HEK293T (cell line): ENCODE measurements at regions not wholly inside any gene's neighbourhood (a gene's known extent, or its start where the extent isn't known, plus 50 kb on each side); places are given as distances from the start of the nearest gene placed in this dataset.
"Not testable (repeated sequence)": the region's sequence is repeated elsewhere in the genome, so short reads cannot be mapped to it uniquely, and the experiment has no call there.

Source experiments
- CTCF ChIA-PET: fragments of 350-600 bp; formaldehyde crosslinking; extraction: SDS; loops from one replicate; lab custom pipeline; 2021; ENCODE audit warnings: antibody characterized with exemption, inconsistent platforms; lab: Yijun Ruan, JAX
- POLR2A ChIA-PET: fragments of 350-600 bp; formaldehyde crosslinking; extraction: SDS; loops from one replicate; lab custom pipeline; 2020; ENCODE audit warnings: antibody characterized with exemption, inconsistent platforms; lab: Yijun Ruan, JAX
- DNase-seq: peaks from one replicate; pipeline ENCODE4 v3.0.0; 2012; ENCODE audit warnings: mixed read lengths; ENCODE audit errors: extremely low spot score
- ARNT ChIP-seq: fragments of 450-650 bp; IDR thresholded peaks from 2 replicates; pipeline ENCODE4 v1.6.1; 2017; ENCODE audit warnings: mild to moderate bottlenecking
- BHLHE40 ChIP-seq: fragments of 450-650 bp; IDR thresholded peaks from 2 replicates; pipeline ENCODE4 v1.6.1; 2016; ENCODE audit warnings: mild to moderate bottlenecking, moderate library complexity, borderline replicate concordance
- CTBP1 ChIP-seq: fragments of 450-650 bp; IDR thresholded peaks from 2 replicates; pipeline ENCODE4 v1.6.1; 2016; ENCODE audit warnings: borderline replicate concordance
- ELF4 ChIP-seq: fragments of 450-650 bp; IDR thresholded peaks from 2 replicates; pipeline ENCODE4 v1.6.1; 2017; ENCODE audit warnings: antibody characterized with exemption
- FOXA1 ChIP-seq: fragments of 450-650 bp; IDR thresholded peaks from 2 replicates; pipeline ENCODE4 v1.6.1; 2016; ENCODE audit warnings: mild to moderate bottlenecking
- FOXK2 ChIP-seq: fragments of 450-650 bp; IDR thresholded peaks from 2 replicates; pipeline ENCODE4 v1.6.1; 2016; ENCODE audit warnings: mild to moderate bottlenecking
- FOXM1 ChIP-seq: fragments of 450-650 bp; IDR thresholded peaks from 2 replicates; pipeline ENCODE4 v1.6.1; 2017; ENCODE audit warnings: mild to moderate bottlenecking, borderline replicate concordance
- HDGF ChIP-seq: fragments of 450-650 bp; IDR thresholded peaks from 2 replicates; pipeline ENCODE4 v1.6.1; 2017; ENCODE audit warnings: antibody characterized with exemption, borderline replicate concordance
- L3MBTL2 ChIP-seq: fragments of 450-650 bp; conservative IDR thresholded peaks from 2 replicates; pipeline ENCODE4 v1.6.1; 2016; ENCODE audit warnings: mild to moderate bottlenecking
- LEF1 ChIP-seq: fragments of 450-650 bp; IDR thresholded peaks from 2 replicates; pipeline ENCODE4 v1.6.1; 2017; ENCODE audit warnings: mild to moderate bottlenecking, borderline replicate concordance
- NFRKB ChIP-seq: fragments of 450-650 bp; IDR thresholded peaks from 2 replicates; pipeline ENCODE4 v1.6.1; 2016; ENCODE audit warnings: mild to moderate bottlenecking, moderate library complexity
- PKNOX1 ChIP-seq: fragments of 450-650 bp; IDR thresholded peaks from 2 replicates; pipeline ENCODE4 v1.6.1; 2016
- SP1 ChIP-seq: fragments of 450-650 bp; IDR thresholded peaks from 2 replicates; pipeline ENCODE4 v1.6.1; 2017
- SUZ12 ChIP-seq: fragments of 450-650 bp; IDR thresholded peaks from 2 replicates; pipeline ENCODE4 v1.6.1; 2016; ENCODE audit warnings: mild to moderate bottlenecking
- TARDBP ChIP-seq: fragments of 450-650 bp; IDR thresholded peaks from 2 replicates; pipeline ENCODE4 v1.6.1; 2016
- ZNF384 ChIP-seq: fragments of 450-650 bp; IDR thresholded peaks from 2 replicates; pipeline ENCODE4 v1.6.1; 2016

- POLR2A ChIA-PET: no interaction called here
- CTCF ChIA-PET: no interaction called here
- TF ChIP-seq L3MBTL2 (no peak), FOXK2 (no peak), NFRKB (no peak), SUZ12 (no peak), PKNOX1 (no peak), HDGF (no peak), BHLHE40 (no peak), TARDBP (no peak)
- no peak for DNase-seq
Measured at GRCh38 chr1:100597061-100597741, 59.3 kb downstream of the GPR88 start.

GRCh38 chr1:100597784-100598183 is 59.8 kb downstream of the GPR88 start:
- POLR2A ChIA-PET: no interaction called here
- no peak for TF ChIP-seq BHLHE40
- no peak for TF ChIP-seq FOXM1
- TF ChIP-seq LEF1: no peak
- no peak for TF ChIP-seq ELF4
- no peak for TF ChIP-seq ZNF384
- TF ChIP-seq NFRKB: no peak
- no peak for TF ChIP-seq ARNT
- TF ChIP-seq FOXK2: no peak
- TF ChIP-seq SUZ12: no peak
- TF ChIP-seq TARDBP: no peak
- no peak for TF ChIP-seq HDGF
- CTCF ChIA-PET: no interaction called here
- DNase-seq: no peak

GRCh38 chr1:100600377-100600776 is 62.4 kb downstream of the GPR88 start:
- POLR2A ChIA-PET, CTCF ChIA-PET, DNase-seq: not testable (repeated sequence)

- POLR2A ChIA-PET, DNase-seq, CTCF ChIA-PET: not testable (repeated sequence)
Measured at GRCh38 chr1:100602028-100602427, 64.1 kb downstream of the GPR88 start.

GRCh38 chr1:100604372-100604771 is 66.4 kb downstream of the GPR88 start:
- CTCF ChIA-PET: no interaction called here
- POLR2A ChIA-PET: no interaction called here
- TF ChIP-seq NFRKB (no peak), FOXK2 (no peak), TARDBP (no peak), SUZ12 (no peak), PKNOX1 (no peak), HDGF (no peak), ZNF384 (no peak), CTBP1 (no peak)
- DNase-seq: no peak

- POLR2A ChIA-PET: no interaction called here
- CTCF ChIA-PET: interaction anchor here (0.9 to 1.0 kb wide), 2 partner anchors 143 to 262 kb away, joined by 4 to 6 read pairs; no protein-coding TSS in a partner anchor
- DNase-seq: peak; percentile 38
- TF ChIP-seq HDGF: no peak
- TF ChIP-seq L3MBTL2: no peak
- TF ChIP-seq ARNT: no peak
- TF ChIP-seq CTBP1: no peak
- no peak for TF ChIP-seq BHLHE40
- TF ChIP-seq FOXK2: no peak
- no peak for TF ChIP-seq TARDBP
Measured at GRCh38 chr1:100606438-100606837, 68.5 kb downstream of the GPR88 start.

GRCh38 chr1:100607628-100608240 is 69.8 kb downstream of the GPR88 start:
- TF ChIP-seq HDGF (no peak), LEF1 (no peak), FOXK2 (no peak), TARDBP (no peak), ZNF384 (no peak), SUZ12 (no peak), BHLHE40 (no peak), NFRKB (no peak), FOXA1 (no peak), FOXM1 (no peak), ELF4 (no peak), L3MBTL2 (no peak), PKNOX1 (no peak), SP1 (no peak), ARNT (no peak), CTBP1 (no peak)
- POLR2A ChIA-PET: no interaction called here
- DNase-seq: no peak
- CTCF ChIA-PET: interaction anchor here (0.6 kb wide), 2 partner anchors 13 to 682 kb away, joined by 3 read pairs; no protein-coding TSS in a partner anchor
